ENCODE measurements at regions not wholly inside any gene's neighbourhood (a gene's known extent, or its start where the extent isn't known, plus 50 kb on each side); places are given as distances from the start of the nearest gene placed in this dataset.

DNA sequence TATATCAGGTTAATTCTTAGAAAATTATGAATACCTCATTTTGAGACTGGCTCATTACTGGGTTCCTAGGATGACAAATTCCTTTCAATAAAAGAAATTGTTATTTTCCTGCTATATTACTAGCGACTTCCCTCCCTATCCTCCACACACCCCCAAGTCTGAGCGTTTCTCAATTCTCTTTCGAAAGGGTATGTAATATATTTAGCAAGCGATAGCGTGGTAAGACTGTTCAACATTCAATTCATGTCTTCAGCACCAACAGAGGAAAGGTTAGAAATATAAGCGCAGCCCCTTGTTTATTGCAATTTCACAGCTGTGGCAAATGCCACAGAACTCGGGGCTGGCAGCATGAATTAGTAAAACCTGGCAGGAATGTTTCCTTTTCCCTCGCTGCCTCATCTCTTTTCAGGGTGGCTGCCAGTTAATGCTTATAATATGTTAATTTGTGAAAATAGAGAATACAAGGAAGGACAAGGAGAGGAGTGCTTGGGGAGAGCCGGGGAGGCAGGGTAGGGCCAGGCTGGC is 152.7 kb upstream of the TBCA start:
- no peak for TF ChIP-seq POLR2A (IDR thresholded peaks at IDR 0.05; ENCODE audit: low read depth, low read length)
- no peak for TF ChIP-seq POLR2AphosphoS5 (IDR thresholded peaks at IDR 0.05; ENCODE audit: low read depth, low read length)
- no peak for TF ChIP-seq TAF1 (IDR thresholded peaks at IDR 0.05; ENCODE audit: borderline replicate concordance, low read depth, low read length)

All from GM12892 (cell line).